NCI-H128 (cell line): ENCODE measurements at regions not wholly inside any gene's neighbourhood (a gene's known extent, or its start where the extent isn't known, plus 50 kb on each side); places are given as distances from the start of the nearest gene placed in this dataset.

Experiments
- DNase-seq: peaks from one replicate; lab custom pipeline; 2025; ENCODE audit not compliant: unreplicated experiment; lab: John Stamatoyannopoulos, UW

- no peak for DNase-seq
These were observed 508.0 kb upstream of the MMS22L start for GRCh38 chr6:97790926-97791590.

GRCh38 chr6:97805596-97805995 is 522.6 kb upstream of the MMS22L start:
- DNase-seq: no peak

GRCh38 chr6:97812940-97813339 is 529.9 kb upstream of the MMS22L start:
- DNase-seq: no peak

GRCh38 chr6:97813889-97814567 is 531.0 kb upstream of the MMS22L start:
- no peak for DNase-seq

GRCh38 chr6:97815301-97815812 is 532.3 kb upstream of the MMS22L start:
- DNase-seq: no peak

- no peak for DNase-seq
These were observed 533.5 kb upstream of the MMS22L start for GRCh38 chr6:97816526-97816925.

- no peak for DNase-seq
These were observed 536.7 kb upstream of the MMS22L start for GRCh38 chr6:97819710-97820109.

- DNase-seq: no peak
These were observed 537.4 kb upstream of the MMS22L start for GRCh38 chr6:97820400-97820799.

- DNase-seq: no peak
These were observed 539.6 kb upstream of the MMS22L start for GRCh38 chr6:97822632-97823031.

- no peak for DNase-seq
These were observed 558.7 kb upstream of the MMS22L start for GRCh38 chr6:97841763-97842162.

GRCh38 chr6:97842521-97842920 is 559.5 kb upstream of the MMS22L start:
- no peak for DNase-seq

- DNase-seq: no peak
These were observed 566.4 kb upstream of the MMS22L start for GRCh38 chr6:97849390-97849789.

- no peak for DNase-seq
These were observed 567.6 kb upstream of the MMS22L start for GRCh38 chr6:97850458-97851212.

GRCh38 chr6:97863697-97864096 is 580.7 kb upstream of the MMS22L start:
- DNase-seq: no peak

GRCh38 chr6:97864366-97864765 is 581.4 kb upstream of the MMS22L start:
- no peak for DNase-seq

- DNase-seq: no peak
These were observed 581.8 kb upstream of the MMS22L start for GRCh38 chr6:97864826-97865225.

- no peak for DNase-seq
These were observed 582.6 kb upstream of the MMS22L start for GRCh38 chr6:97865612-97866011.

GRCh38 chr6:97866616-97867015 is 583.6 kb upstream of the MMS22L start:
- no peak for DNase-seq

- no peak for DNase-seq
These were observed 584.2 kb upstream of the MMS22L start for GRCh38 chr6:97867177-97867576.

- DNase-seq: no peak
These were observed 587.3 kb upstream of the MMS22L start for GRCh38 chr6:97870273-97870672.

- no peak for DNase-seq
These were observed 593.7 kb upstream of the MMS22L start for GRCh38 chr6:97876711-97877110.

GRCh38 chr6:97882755-97883154 is 599.7 kb upstream of the MMS22L start:
- DNase-seq: no peak
